Nephron (organoid): ENCODE measurements at regions not wholly inside any gene's neighbourhood (a gene's known extent, or its start where the extent isn't known, plus 50 kb on each side); places are given as distances from the start of the nearest gene placed in this dataset.

Source experiments
- H3K27ac Mint-ChIP-seq, 3 experiments: 2 replicates each; pipeline ENCODE4 v1.8.0; 2020; ENCODE audit warnings: mixed read lengths in 3 of 3, mild to moderate bottlenecking in 2 of 3, moderate library complexity in 1 of 3
- H3K27me3 Mint-ChIP-seq: 2 replicates; pipeline ENCODE4 v1.8.0; 2021; ENCODE audit warnings: low read depth, mild to moderate bottlenecking, moderate library complexity, mixed read lengths
- H3K36me3 Mint-ChIP-seq: 2 replicates; pipeline ENCODE4 v1.8.0; 2020; ENCODE audit warnings: low read depth, mixed read lengths
- H3K4me1 Mint-ChIP-seq: 2 replicates; pipeline ENCODE4 v1.8.0; 2020; ENCODE audit warnings: mixed read lengths
- H3K4me3 Mint-ChIP-seq, 3 experiments: 2 replicates each; pipeline ENCODE4 v1.8.0; 2020; ENCODE audit warnings: mild to moderate bottlenecking in 3 of 3, mixed read lengths in 3 of 3, moderate library complexity in 2 of 3
- H3K9me3 Mint-ChIP-seq: 2 replicates; pipeline ENCODE4 v1.8.0; 2020; ENCODE audit warnings: mixed read lengths
- CTCF ChIP-seq, 3 experiments: fragments of 200-600 bp; sonication (generic); IDR thresholded peaks; one replicate each; pipeline ENCODE4 v1.5.0; 2021; ENCODE audit warnings: antibody characterized with exemption in 3 of 3; ENCODE audit not compliant: unreplicated experiment in 3 of 3

- Mint-ChIP-seq H3K27me3 (no peaks in the 10 kb centered on the region), H3K27ac (no peak overlapping the region), H3K4me3 (no peak overlapping the region), H3K36me3 (no peaks in the 10 kb centered on the region), H3K9me3 (peaks cover 10% of the 10 kb centered on the region), H3K4me1 (no peaks in the 10 kb centered on the region)
- no peak for TF ChIP-seq CTCF (IDR thresholded peaks at IDR 0.05; ENCODE audit: unreplicated experiment in 3 of 3)
Measured at GRCh38 chr13:71320452-71320851, 546.6 kb downstream of the DACH1 start.

- Mint-ChIP-seq H3K36me3 (no peaks in the 10 kb centered on the region), H3K27ac (no peak overlapping the region), H3K9me3 (peaks cover 10% of the 10 kb centered on the region), H3K27me3 (no peaks in the 10 kb centered on the region), H3K4me1 (no peaks in the 10 kb centered on the region), H3K4me3 (no peak overlapping the region)
- no peak for TF ChIP-seq CTCF (IDR thresholded peaks at IDR 0.05; ENCODE audit: unreplicated experiment in 3 of 3)
Measured at GRCh38 chr13:71316792-71317363, 550.1 kb downstream of the DACH1 start.

GRCh38 chr13:71312923-71313322 lies 554.1 kb downstream of the DACH1 start:
- H3K4me1 Mint-ChIP-seq, result no peaks in the 10 kb centered on the region
- TF ChIP-seq CTCF (IDR thresholded peaks at IDR 0.05; ENCODE audit: unreplicated experiment in 3 of 3), result no peak
- no peak overlapping the region for H3K4me3 Mint-ChIP-seq
- no peaks in the 10 kb centered on the region for H3K27me3 Mint-ChIP-seq
- no peaks in the 10 kb centered on the region for H3K36me3 Mint-ChIP-seq
- no peaks in the 10 kb centered on the region for H3K9me3 Mint-ChIP-seq
- no peak overlapping the region for H3K27ac Mint-ChIP-seq

GRCh38 chr13:71309905-71310304 lies 557.1 kb downstream of the DACH1 start:
- Mint-ChIP-seq H3K36me3 (no peaks in the 10 kb centered on the region), H3K4me1 (no peaks in the 10 kb centered on the region), H3K27me3 (no peaks in the 10 kb centered on the region), H3K4me3 (no peak overlapping the region), H3K27ac (no peak overlapping the region), H3K9me3 (no peaks in the 10 kb centered on the region)
- TF ChIP-seq CTCF (IDR thresholded peaks at IDR 0.05; ENCODE audit: unreplicated experiment in 3 of 3), result no peak

- no peak for TF ChIP-seq CTCF (IDR thresholded peaks at IDR 0.05; ENCODE audit: unreplicated experiment in 3 of 3)
- H3K9me3 Mint-ChIP-seq, result no peaks in the 10 kb centered on the region
- H3K27me3 Mint-ChIP-seq, result no peaks in the 10 kb centered on the region
- no peaks in the 10 kb centered on the region for H3K36me3 Mint-ChIP-seq
- H3K4me1 Mint-ChIP-seq, result no peaks in the 10 kb centered on the region
- H3K4me3 Mint-ChIP-seq, result no peak overlapping the region
- H3K27ac Mint-ChIP-seq, result no peak overlapping the region
Measured at GRCh38 chr13:71306821-71307220, 560.2 kb downstream of the DACH1 start.

- Mint-ChIP-seq H3K4me3 (no peak overlapping the region), H3K9me3 (no peaks in the 10 kb centered on the region), H3K27ac (no peak overlapping the region), H3K4me1 (no peaks in the 10 kb centered on the region), H3K27me3 (no peaks in the 10 kb centered on the region), H3K36me3 (no peaks in the 10 kb centered on the region)
- TF ChIP-seq CTCF (IDR thresholded peaks at IDR 0.05; ENCODE audit: unreplicated experiment in 3 of 3), result no peak
Measured at GRCh38 chr13:71304861-71305260, 562.1 kb downstream of the DACH1 start.
